Transverse colon (tissue), 4 donors: ENCODE measurements at regions not wholly inside any gene's neighbourhood (a gene's known extent, or its start where the extent isn't known, plus 50 kb on each side); places are given as distances from the start of the nearest gene placed in this dataset.

Experiments used
- DNase-seq: peaks from one replicate; pipeline ENCODE4 v3.0.0-alpha.2; 2019
- H3K27ac ChIP-seq, 4 donors: fragments of 200-600 bp; sonication (generic); 2 replicates each; pipeline ENCODE4 v1.5.1; 2016 to 2018; ENCODE audit warnings: inconsistent platforms in 4 of 4
- H3K27me3 ChIP-seq: fragments of 200-600 bp; sonication (generic); 2 replicates; pipeline ENCODE4 v1.5.1; 2017; ENCODE audit warnings: inconsistent platforms
- H3K36me3 ChIP-seq, 4 donors: fragments of 200-600 bp; sonication (generic); 2 replicates each; pipeline ENCODE4 v1.5.1; 2017 to 2019; ENCODE audit warnings: inconsistent platforms in 4 of 4
- H3K4me1 ChIP-seq, 4 donors: fragments of 200-600 bp; sonication (generic); 2 replicates each; pipeline ENCODE4 v1.5.1; 2017 to 2020; ENCODE audit warnings: inconsistent platforms in 4 of 4
- H3K4me3 ChIP-seq, 4 donors: fragments of 200-600 bp; sonication (generic); 1 replicate in 1 of 4; 2 replicates in 3 of 4; pipeline versions ENCODE4 v1.5.1 to v1.6.1; 2017 to 2019; ENCODE audit warnings: inconsistent platforms in 4 of 4
- H3K9me3 ChIP-seq, 2 donors: fragments of 200-600 bp; sonication (generic); 2 replicates each; pipeline ENCODE4 v1.5.1; 2017 to 2019; ENCODE audit warnings: inconsistent platforms in 2 of 2
- EP300 ChIP-seq: sonication (generic); formaldehyde crosslinking; IDR thresholded peaks from one replicate; pipeline ENCODE4 v1.6.1; 2017; ENCODE audit warnings: antibody characterized with exemption, low read depth
- POLR2A ChIP-seq: fragments of 450-650 bp; IDR thresholded peaks from one replicate; pipeline ENCODE4 v1.6.1; 2016; ENCODE audit warnings: antibody characterized with exemption, mild to moderate bottlenecking, moderate library complexity
- POLR2AphosphoS5 ChIP-seq, 3 donors: sonication (generic); formaldehyde crosslinking; IDR thresholded peaks; one replicate each; pipeline ENCODE4 v1.6.1; 2016; ENCODE audit warnings: antibody characterized with exemption in 3 of 3
- WGBS, 2 donors: methylation state at CpG; one replicate each; pipeline ENCODE4 v1.1.5; 2018; ENCODE audit warnings: low coverage in 1 of 2; 5-methylcytosine and 5-hydroxymethylcytosine counted together
- in situ Hi-C, 4 donors: fragments of 200-750 bp; cut with MboI; loops; one replicate each; pipeline versions ENCODE4 v1.15.0 to v1.15.1; 2017; ENCODE audit warnings: low sequenced_read_pairs in 3 of 4, low pct_ligation_motif_present in 1 of 4, low pct_unique_long_range_greater_than_20kb in 1 of 4
- intact Hi-C: fragments of 100-400 bp; cut with DNase I; formaldehyde crosslinking; loops from one replicate; pipeline ENCODE4 v1.15.1; 2023; ENCODE audit warnings: low total_unique reads
- TF ChIP-seq, protein P1 (sequence below), 5 experiments: fragments of 200-600 bp in 3 of 5; fragments of 450-650 bp in 2 of 5; sonication (generic) in 3 of 5; IDR thresholded peaks; 1 replicate in 2 of 5; 2 replicates in 3 of 5; pipeline ENCODE4 v1.5.1; 2016 to 2017; ENCODE audit warnings: antibody characterized with exemption in 5 of 5, inconsistent platforms in 3 of 5, mild to moderate bottlenecking in 2 of 5, moderate library complexity in 1 of 5

DNA sequence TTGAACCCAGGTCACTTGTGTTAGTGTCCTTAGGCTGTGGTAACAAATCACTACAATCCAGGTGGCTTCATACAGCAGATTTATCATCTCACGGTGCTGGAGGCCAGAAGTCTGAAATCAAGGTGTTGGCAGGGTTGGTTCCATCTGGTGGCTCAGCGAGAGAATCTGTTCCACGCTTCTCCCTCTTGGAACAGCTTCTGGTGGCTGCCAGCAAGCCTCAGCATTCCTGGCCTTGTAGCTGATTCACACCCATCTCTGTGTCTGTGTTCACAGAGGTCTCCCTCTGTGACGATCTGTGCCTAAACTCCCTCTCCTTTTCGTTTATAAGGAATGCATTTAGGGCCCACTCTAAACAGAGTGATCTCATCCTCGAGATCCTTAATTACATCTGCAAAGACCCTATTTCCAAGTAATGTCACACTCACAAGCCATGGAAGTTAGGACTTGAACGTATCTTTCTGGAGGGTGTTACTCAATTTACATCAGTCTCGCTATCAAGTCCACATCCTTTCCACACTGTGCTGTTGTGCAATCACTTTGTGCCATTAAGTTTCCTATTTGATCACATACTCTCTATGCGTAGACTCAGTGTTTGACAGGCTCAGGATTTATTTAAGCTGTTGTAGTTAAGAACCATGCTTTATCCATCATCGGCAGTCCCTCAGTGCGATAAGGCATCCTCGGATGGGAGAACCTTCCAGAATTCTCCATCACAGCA, 164.4 kb downstream of the SOCS6 start:
- Histone ChIP-seq H3K9me3 (no peaks in the 10 kb centered on the region), H3K27ac (no peak overlapping the region), H3K4me3 (no peak overlapping the region), H3K4me1 (peaks cover 0 to 4% (median 0%) of the 10 kb centered on the region in 4 donors), H3K36me3 (no peaks in the 10 kb centered on the region), H3K27me3 (no peaks in the 10 kb centered on the region)
- in situ Hi-C loops (no loop called here), intact Hi-C loops (no loop called here)
- TF ChIP-seq POLR2AphosphoS5 (IDR thresholded peaks at IDR 0.05): no peak
- no peak for TF ChIP-seq POLR2A
- TF ChIP-seq, protein P1, sequence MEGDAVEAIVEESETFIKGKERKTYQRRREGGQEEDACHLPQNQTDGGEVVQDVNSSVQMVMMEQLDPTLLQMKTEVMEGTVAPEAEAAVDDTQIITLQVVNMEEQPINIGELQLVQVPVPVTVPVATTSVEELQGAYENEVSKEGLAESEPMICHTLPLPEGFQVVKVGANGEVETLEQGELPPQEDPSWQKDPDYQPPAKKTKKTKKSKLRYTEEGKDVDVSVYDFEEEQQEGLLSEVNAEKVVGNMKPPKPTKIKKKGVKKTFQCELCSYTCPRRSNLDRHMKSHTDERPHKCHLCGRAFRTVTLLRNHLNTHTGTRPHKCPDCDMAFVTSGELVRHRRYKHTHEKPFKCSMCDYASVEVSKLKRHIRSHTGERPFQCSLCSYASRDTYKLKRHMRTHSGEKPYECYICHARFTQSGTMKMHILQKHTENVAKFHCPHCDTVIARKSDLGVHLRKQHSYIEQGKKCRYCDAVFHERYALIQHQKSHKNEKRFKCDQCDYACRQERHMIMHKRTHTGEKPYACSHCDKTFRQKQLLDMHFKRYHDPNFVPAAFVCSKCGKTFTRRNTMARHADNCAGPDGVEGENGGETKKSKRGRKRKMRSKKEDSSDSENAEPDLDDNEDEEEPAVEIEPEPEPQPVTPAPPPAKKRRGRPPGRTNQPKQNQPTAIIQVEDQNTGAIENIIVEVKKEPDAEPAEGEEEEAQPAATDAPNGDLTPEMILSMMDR (IDR thresholded peaks at IDR 0.05): no peak
- no peak for TF ChIP-seq EP300
- DNase-seq: no peak
- WGBS, 2 donors: 72 to 77% methylated on average over 6 to 12 of the region's 12 CpGs

DNA sequence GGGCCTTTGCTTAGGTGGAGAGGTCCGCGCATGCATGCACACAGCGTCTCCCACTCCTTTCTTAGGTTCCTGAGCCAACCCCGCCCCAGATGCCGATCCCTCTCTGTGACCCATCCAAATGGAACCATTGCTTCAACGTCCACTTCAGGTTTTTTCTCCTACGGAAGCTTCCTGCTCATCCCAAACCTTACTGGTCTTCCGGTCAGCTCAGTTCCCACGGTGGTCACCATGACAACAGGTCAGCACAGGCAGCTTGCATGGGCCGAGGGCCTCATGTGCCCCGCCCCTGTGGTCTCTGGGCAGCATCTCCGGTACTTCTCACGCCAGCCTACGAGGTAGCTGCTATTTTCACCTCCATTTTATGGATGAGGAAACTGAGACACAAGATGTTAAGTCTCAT, 163.7 kb downstream of the SOCS6 start:
- in situ Hi-C loops (no loop called here), intact Hi-C loops (no loop called here)
- Histone ChIP-seq H3K27me3 (no peaks in the 10 kb centered on the region), H3K4me3 (no peak overlapping the region), H3K36me3 (no peaks in the 10 kb centered on the region), H3K4me1 (peaks cover 0 to 4% (median 0%) of the 10 kb centered on the region in 4 donors), H3K9me3 (no peaks in the 10 kb centered on the region), H3K27ac (no peak overlapping the region)
- TF ChIP-seq EP300 (no peak), POLR2AphosphoS5 (IDR thresholded peaks at IDR 0.05) (no peak), POLR2A (no peak)
- TF ChIP-seq, protein P1 (IDR thresholded peaks at IDR 0.05): no peak
- WGBS, 2 donors: 81 to 92% methylated on average over 5 to 14 of the region's 14 CpGs
- DNase-seq: no peak

DNA sequence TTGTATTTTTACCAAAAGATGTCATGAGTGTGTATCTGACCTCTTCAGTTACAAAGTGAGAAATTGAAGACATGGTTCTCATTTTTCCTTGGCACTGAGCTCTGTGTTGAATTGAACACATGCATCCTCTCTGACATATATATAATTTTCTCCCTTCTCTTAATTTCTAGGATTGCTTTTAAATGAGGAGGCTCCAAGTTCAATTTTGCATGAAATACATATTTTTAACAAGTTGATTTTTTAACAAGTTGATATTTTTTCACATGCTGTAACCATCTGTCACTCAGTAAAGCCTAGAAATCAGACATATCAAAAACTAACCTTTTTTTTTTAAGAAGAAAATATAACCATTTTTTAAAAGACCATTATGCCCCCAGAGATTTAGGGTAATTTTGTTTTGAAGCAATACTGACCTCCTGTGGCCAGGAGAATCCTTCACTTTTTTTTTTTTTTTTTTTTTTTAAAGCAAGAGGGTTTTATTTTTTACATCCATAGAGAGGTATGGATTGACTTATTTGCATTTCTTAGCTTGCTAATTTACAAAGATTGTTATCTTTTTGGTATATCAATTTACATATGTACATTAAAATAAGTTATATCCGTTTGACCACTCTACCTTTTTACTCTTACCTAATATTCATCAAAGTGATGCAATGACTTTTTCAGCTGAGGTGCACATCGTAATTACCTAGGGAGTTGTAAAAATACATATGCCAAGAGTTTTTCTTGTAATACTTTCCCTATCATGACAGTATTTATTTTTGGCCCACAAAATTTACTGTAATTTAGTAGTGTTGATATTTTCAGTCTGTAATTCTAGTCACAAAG, 161.8 kb downstream of the SOCS6 start:
- no peaks in the 10 kb centered on the region for H3K27me3 ChIP-seq
- WGBS, 2 donors: 7 to 26% methylated on average over 2 of the region's 2 CpGs
- H3K36me3 ChIP-seq: no peaks in the 10 kb centered on the region
- in situ Hi-C loops (no loop called here), intact Hi-C loops (no loop called here)
- TF ChIP-seq, protein P1 (IDR thresholded peaks at IDR 0.05): peak in 3 of 5 experiments; percentile 20 to 28 (median 23)
- no peak for TF ChIP-seq POLR2AphosphoS5 (IDR thresholded peaks at IDR 0.05)
- no peak overlapping the region for H3K4me3 ChIP-seq
- H3K9me3 ChIP-seq: no peaks in the 10 kb centered on the region
- no peak overlapping the region for H3K27ac ChIP-seq
- H3K4me1 ChIP-seq: peaks cover 0 to 4% (median 0%) of the 10 kb centered on the region in 4 donors
- DNase-seq: no peak

DNA sequence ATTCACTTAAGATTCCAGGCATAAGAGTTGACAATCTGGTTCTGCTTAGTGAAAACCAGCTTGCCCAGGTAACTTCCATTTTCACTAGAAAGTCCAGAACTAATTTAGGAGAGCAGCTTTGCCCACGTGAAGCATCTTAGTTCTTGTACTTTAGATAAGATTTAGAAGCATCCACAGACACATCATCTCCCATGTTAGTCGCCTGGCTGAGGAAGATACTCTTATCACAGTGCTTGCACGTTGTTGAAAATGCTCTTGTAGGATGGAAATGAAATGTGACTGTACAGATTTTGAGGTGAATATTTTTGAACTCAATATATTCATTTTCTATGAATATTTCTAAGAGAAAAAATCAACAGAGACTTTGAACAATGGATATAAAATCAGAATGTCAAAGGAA, 159.7 kb downstream of the SOCS6 start:
- intact Hi-C loops (no loop called here), in situ Hi-C loops (loop anchor here in 3 of 4 donors (5.0 to 25.0 kb wide), 3 partner anchors 161 to 1736 kb away; partner anchors contain the start of genes SOCS6 (in 1 of the 3) and TMX3 (in 1 of the 3))
- 56 to 66% methylated on average over 3 of the region's 3 CpGs for WGBS, 2 donors
- Histone ChIP-seq H3K4me1 (no peaks in the 10 kb centered on the region), H3K36me3 (no peaks in the 10 kb centered on the region), H3K27ac (no peak overlapping the region), H3K9me3 (peaks cover 0 to 2% of the 10 kb centered on the region in 2 donors), H3K4me3 (no peak overlapping the region), H3K27me3 (no peaks in the 10 kb centered on the region)
- DNase-seq: no peak
- no peak for TF ChIP-seq POLR2A
- no peak for TF ChIP-seq EP300
- no peak for TF ChIP-seq POLR2AphosphoS5 (IDR thresholded peaks at IDR 0.05)
- TF ChIP-seq, protein P1 (IDR thresholded peaks at IDR 0.05): no peak
